ENCODE measurements at regions not wholly inside any gene's neighbourhood (a gene's known extent, or its start where the extent isn't known, plus 50 kb on each side); places are given as distances from the start of the nearest gene placed in this dataset.

DNA sequence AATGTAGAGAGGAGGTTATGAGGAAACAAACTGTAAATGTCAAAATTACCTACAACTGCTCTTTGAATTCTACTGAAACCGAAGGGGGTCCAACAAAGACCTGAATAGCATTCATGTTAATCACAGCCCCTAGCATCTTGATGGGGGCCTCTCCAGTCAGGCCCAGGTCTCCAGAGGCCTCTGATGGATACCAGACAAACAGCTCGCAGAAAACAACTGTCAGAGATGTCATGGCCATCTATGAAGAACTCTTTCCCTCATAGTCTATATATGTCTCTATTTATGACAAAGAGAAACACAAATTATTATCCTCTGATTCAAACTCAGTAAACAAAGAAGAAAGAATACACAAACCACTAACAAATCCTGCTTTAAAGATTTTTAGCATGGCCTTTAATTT is 432.6 kb downstream of the CAAP1 start:
- no peak overlapping the region for H3K4me2 ChIP-seq (ENCODE audit: insufficient read depth, low read length)
- no peak overlapping the region for H2AFZ ChIP-seq (ENCODE audit: low read length)
- TF ChIP-seq, protein P1, sequence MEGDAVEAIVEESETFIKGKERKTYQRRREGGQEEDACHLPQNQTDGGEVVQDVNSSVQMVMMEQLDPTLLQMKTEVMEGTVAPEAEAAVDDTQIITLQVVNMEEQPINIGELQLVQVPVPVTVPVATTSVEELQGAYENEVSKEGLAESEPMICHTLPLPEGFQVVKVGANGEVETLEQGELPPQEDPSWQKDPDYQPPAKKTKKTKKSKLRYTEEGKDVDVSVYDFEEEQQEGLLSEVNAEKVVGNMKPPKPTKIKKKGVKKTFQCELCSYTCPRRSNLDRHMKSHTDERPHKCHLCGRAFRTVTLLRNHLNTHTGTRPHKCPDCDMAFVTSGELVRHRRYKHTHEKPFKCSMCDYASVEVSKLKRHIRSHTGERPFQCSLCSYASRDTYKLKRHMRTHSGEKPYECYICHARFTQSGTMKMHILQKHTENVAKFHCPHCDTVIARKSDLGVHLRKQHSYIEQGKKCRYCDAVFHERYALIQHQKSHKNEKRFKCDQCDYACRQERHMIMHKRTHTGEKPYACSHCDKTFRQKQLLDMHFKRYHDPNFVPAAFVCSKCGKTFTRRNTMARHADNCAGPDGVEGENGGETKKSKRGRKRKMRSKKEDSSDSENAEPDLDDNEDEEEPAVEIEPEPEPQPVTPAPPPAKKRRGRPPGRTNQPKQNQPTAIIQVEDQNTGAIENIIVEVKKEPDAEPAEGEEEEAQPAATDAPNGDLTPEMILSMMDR (IDR thresholded peaks at IDR 0.05; ENCODE audit: extremely low read depth, low read depth, low read length), result no peak
- no peaks in the 10 kb centered on the region for H3K4me1 ChIP-seq (ENCODE audit: insufficient read depth, low read length)
- H3K27me3 ChIP-seq (ENCODE audit: insufficient read depth, low read length), result no peaks in the 10 kb centered on the region
- no peaks in the 10 kb centered on the region for H4K20me1 ChIP-seq (ENCODE audit: insufficient read depth, low read length)
- H3K4me3 ChIP-seq (ENCODE audit: insufficient read depth, low read length), result no peak overlapping the region
- H3K79me2 ChIP-seq (ENCODE audit: insufficient read depth, low read length), result no peaks in the 10 kb centered on the region
- H3K27ac ChIP-seq (ENCODE audit: low read depth, low read length), result no peak overlapping the region
- no peaks in the 10 kb centered on the region for H3K36me3 ChIP-seq (ENCODE audit: insufficient read depth, low read length)
- peaks cover 5% of the 10 kb centered on the region for H3K9me3 ChIP-seq (ENCODE audit: low read depth, low read length)
- DNase-seq (ENCODE audit: insufficient read length, low spot score, missing footprints), result no peak

DNA sequence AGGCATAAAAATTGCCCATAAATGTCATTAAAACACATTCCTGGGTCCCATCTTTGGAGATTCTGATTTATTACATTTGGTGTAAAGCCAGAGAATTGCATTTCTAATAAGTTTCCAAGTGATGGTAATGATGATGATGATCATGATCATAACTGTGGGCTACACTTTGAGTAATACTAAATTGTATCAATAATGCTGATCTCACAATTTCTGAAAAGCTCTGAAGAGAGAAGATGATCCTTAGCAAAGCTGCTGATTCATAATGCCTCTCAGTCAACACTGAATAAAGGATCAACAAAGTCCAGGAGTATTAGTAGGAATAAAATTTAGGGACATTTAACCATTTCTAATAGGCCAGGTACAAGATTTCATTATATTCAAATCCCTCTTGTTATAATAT is 434.5 kb downstream of the CAAP1 start:
- Histone ChIP-seq H3K4me3 (ENCODE audit: insufficient read depth, low read length) (no peak overlapping the region), H3K27me3 (ENCODE audit: insufficient read depth, low read length) (no peaks in the 10 kb centered on the region), H3K27ac (ENCODE audit: low read depth, low read length) (no peak overlapping the region), H3K4me1 (ENCODE audit: insufficient read depth, low read length) (no peaks in the 10 kb centered on the region), H3K4me2 (ENCODE audit: insufficient read depth, low read length) (no peak overlapping the region), H3K9me3 (ENCODE audit: low read depth, low read length) (peaks cover 5% of the 10 kb centered on the region), H3K36me3 (ENCODE audit: insufficient read depth, low read length) (no peaks in the 10 kb centered on the region), H4K20me1 (ENCODE audit: insufficient read depth, low read length) (no peaks in the 10 kb centered on the region), H2AFZ (ENCODE audit: low read length) (no peak overlapping the region), H3K79me2 (ENCODE audit: insufficient read depth, low read length) (no peaks in the 10 kb centered on the region)
- DNase-seq (ENCODE audit: insufficient read length, low spot score, missing footprints), result no peak
- TF ChIP-seq, protein P1 (IDR thresholded peaks at IDR 0.05; ENCODE audit: extremely low read depth, low read depth, low read length), result no peak

DNA sequence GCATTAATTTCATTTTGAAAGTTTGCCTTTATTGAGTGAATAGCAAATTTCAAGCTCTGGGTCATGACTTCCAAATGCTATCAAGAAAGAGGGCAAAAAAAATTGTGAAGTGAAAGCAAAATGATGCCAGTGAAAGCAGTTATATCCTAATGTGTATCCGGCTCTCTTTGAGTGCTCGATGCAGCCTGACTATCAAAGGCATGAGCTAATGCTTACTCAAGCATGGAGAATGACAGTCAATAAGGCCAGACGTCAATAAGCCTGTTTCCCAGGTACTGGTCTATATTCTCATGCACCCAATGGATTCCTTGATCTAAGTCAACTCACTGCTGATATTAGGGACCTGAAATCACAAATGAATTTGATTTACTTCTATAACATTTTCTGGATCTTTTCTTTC is 435.5 kb downstream of the CAAP1 start:
- Histone ChIP-seq H3K4me3 (ENCODE audit: insufficient read depth, low read length) (no peak overlapping the region), H3K9me3 (ENCODE audit: low read depth, low read length) (peaks cover 5% of the 10 kb centered on the region), H4K20me1 (ENCODE audit: insufficient read depth, low read length) (no peaks in the 10 kb centered on the region), H2AFZ (ENCODE audit: low read length) (no peak overlapping the region), H3K4me2 (ENCODE audit: insufficient read depth, low read length) (no peak overlapping the region), H3K4me1 (ENCODE audit: insufficient read depth, low read length) (no peaks in the 10 kb centered on the region), H3K27ac (ENCODE audit: low read depth, low read length) (no peak overlapping the region), H3K36me3 (ENCODE audit: insufficient read depth, low read length) (no peaks in the 10 kb centered on the region), H3K79me2 (ENCODE audit: insufficient read depth, low read length) (no peaks in the 10 kb centered on the region), H3K27me3 (ENCODE audit: insufficient read depth, low read length) (no peaks in the 10 kb centered on the region)
- no peak for DNase-seq (ENCODE audit: insufficient read length, low spot score, missing footprints)
- TF ChIP-seq, protein P1 (IDR thresholded peaks at IDR 0.05; ENCODE audit: extremely low read depth, low read depth, low read length), result no peak

DNA sequence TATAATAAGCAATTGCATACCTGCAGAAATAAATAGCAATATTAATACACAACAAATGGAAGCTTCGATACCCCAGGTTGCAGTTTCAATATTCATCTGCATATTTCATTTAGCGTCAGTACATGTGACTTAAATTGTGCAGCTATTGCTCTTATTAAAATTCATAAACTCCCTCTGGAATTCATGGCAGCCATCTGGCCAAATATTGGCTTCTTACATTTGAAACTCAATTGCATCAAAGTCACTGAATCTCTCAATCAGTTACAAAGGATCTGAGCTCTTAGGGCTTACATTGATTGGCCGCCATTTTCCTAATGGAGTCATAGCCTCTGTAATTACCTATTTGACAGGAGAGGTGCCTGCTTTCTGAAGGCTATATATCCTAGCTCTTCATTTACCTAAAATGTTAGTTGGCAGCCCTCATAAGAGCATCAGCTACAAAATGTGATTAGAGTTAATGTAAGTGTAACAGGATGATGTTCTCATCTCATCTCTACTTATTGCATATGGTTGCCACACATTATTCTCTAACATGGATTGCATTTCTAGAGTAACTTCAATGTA is 453.5 kb downstream of the CAAP1 start:
- Histone ChIP-seq H3K27me3 (ENCODE audit: insufficient read depth, low read length) (no peaks in the 10 kb centered on the region), H3K4me1 (ENCODE audit: insufficient read depth, low read length) (no peaks in the 10 kb centered on the region), H3K36me3 (ENCODE audit: insufficient read depth, low read length) (no peaks in the 10 kb centered on the region), H3K9me3 (ENCODE audit: low read depth, low read length) (no peaks in the 10 kb centered on the region), H3K4me2 (ENCODE audit: insufficient read depth, low read length) (no peak overlapping the region), H3K4me3 (ENCODE audit: insufficient read depth, low read length) (no peak overlapping the region), H2AFZ (ENCODE audit: low read length) (no peak overlapping the region), H4K20me1 (ENCODE audit: insufficient read depth, low read length) (no peaks in the 10 kb centered on the region), H3K79me2 (ENCODE audit: insufficient read depth, low read length) (no peaks in the 10 kb centered on the region), H3K27ac (ENCODE audit: low read depth, low read length) (no peak overlapping the region)
- TF ChIP-seq, protein P1 (IDR thresholded peaks at IDR 0.05; ENCODE audit: extremely low read depth, low read depth, low read length), result no peak
- DNase-seq (ENCODE audit: insufficient read length, low spot score, missing footprints), result no peak

All from osteoblast (primary cell).